ENCODE measurements at regions not wholly inside any gene's neighbourhood (a gene's known extent, or its start where the extent isn't known, plus 50 kb on each side); places are given as distances from the start of the nearest gene placed in this dataset.
A peak's percentile ranks its signal among the peaks of the same experiment; 100 is the strongest.

- no peak for TF ChIP-seq ZGPAT (CRISPR knock-in tag; IDR thresholded peaks at IDR 0.05)
Observed at GRCh38 chr9:95726756-95727155, 148.7 kb upstream of the ERCC6L2 start (continued).

- FAIRE-seq (peak; percentile 56), ATAC-seq (peak; percentile 69), DNase-seq (ENCODE audit: low spot score) (peak; percentile 68)
- H3K27ac ChIP-seq (ENCODE audit: extremely low read length, insufficient read depth, low read length): peak overlapping the region; percentile 65
- BruUV-seq (replicated peaks): no TSS peak
- H3K9me3 ChIP-seq (ENCODE audit: low read length): no peaks in the 10 kb centered on the region
- in situ Hi-C loops (cut with HindIII; ENCODE audit: extremely low pct_ligation_motif_present, low pct_unique_long_range_greater_than_20kb): no loop called here
- peaks cover 58% of the 10 kb centered on the region for H3K4me1 ChIP-seq (ENCODE audit: insufficient read depth, low read length)
- no peaks in the 10 kb centered on the region for H3K36me3 ChIP-seq (replicated peaks in 1 of 2; ENCODE audit: control insufficient read depth in 1 of 2, insufficient read depth in 2 of 2, low read length in 2 of 2)
- CTCF ChIA-PET (ENCODE audit: low intra/inter-chr PET ratio, low total read pairs): no interaction called here
- peak overlapping the region; percentile 45 for H3K9ac ChIP-seq (ENCODE audit: insufficient read depth, low read depth, low read length)
- no peaks in the 10 kb centered on the region for H4K20me1 ChIP-seq (ENCODE audit: insufficient read depth, low read length)
- POLR2A ChIA-PET: interaction anchor here (0.7 kb wide), 1 partner anchor 47 kb away, joined by 3 read pairs; no protein-coding TSS in a partner anchor
- H3K4me2 ChIP-seq (ENCODE audit: low read depth, low read length): peak overlapping the region; percentile 19; the same call in 1 of the 2 replicates
- H3K79me2 ChIP-seq (ENCODE audit: insufficient read depth, low read length): no peaks in the 10 kb centered on the region
- peak overlapping the region in 1 of 3 experiments; percentile 32; a peak in 2 of 6 replicates for H3K4me3 ChIP-seq (replicated peaks in 1 of 3; ENCODE audit: insufficient read depth in 1 of 3, low read depth in 2 of 3, low read length in 3 of 3)
- no peak overlapping the region for H2AFZ ChIP-seq (ENCODE audit: low read length)
- intact Hi-C loops (cut with micrococcal nuclease; ENCODE audit: unreplicated experiment): loop anchor here (10.0 kb wide), 1 partner anchor 210 kb away; the partner anchor contains the start of gene PTCH1
- 63% methylated on average over 4 of the region's 4 CpGs for WGBS (ENCODE audit: low lambda C conversion rate)
- H3K27me3 ChIP-seq (ENCODE audit: control insufficient read depth in 1 of 2, insufficient read depth in 2 of 2, low read length in 2 of 2): no peaks in the 10 kb centered on the region
- TF ChIP-seq GZF1 (CRISPR knock-in tag; IDR thresholded peaks at IDR 0.05): no peak
- no peak for TF ChIP-seq MBNL3 (CRISPR knock-in tag; conservative IDR thresholded peaks at IDR 0.05)
- no peak for TF ChIP-seq YEATS4 (CRISPR knock-in tag; IDR thresholded peaks at IDR 0.05; ENCODE audit: borderline replicate concordance)
- TF ChIP-seq ZNF646 (CRISPR knock-in tag; IDR thresholded peaks at IDR 0.05): 0 out of 2 replicates have a peak, but pooled peaks have one; percentile 17
- no peak for TF ChIP-seq ZNF138 (CRISPR knock-in tag; IDR thresholded peaks at IDR 0.05; ENCODE audit: low read depth)
- TF ChIP-seq ARHGAP35 (CRISPR knock-in tag; IDR thresholded peaks at IDR 0.05; ENCODE audit: borderline replicate concordance): no peak
- no peak for TF ChIP-seq ZNF782 (CRISPR knock-in tag; IDR thresholded peaks at IDR 0.05; ENCODE audit: borderline replicate concordance)
- no peak for TF ChIP-seq SRSF4 (IDR thresholded peaks at IDR 0.05; ENCODE audit: low read depth, low read length, poor library complexity, severe bottlenecking)
- peak; percentile 32; the same call in 1 of the 2 replicates for TF ChIP-seq ZFP91 (CRISPR knock-in tag; IDR thresholded peaks at IDR 0.05; ENCODE audit: borderline replicate concordance)
Observed at GRCh38 chr9:95725045-95725444, 150.4 kb upstream of the ERCC6L2 start.

Measured in HepG2 (cell line).